GM21717 (cell line): ENCODE measurements at regions not wholly inside any gene's neighbourhood (a gene's known extent, or its start where the extent isn't known, plus 50 kb on each side); places are given as distances from the start of the nearest gene placed in this dataset.
A peak's percentile ranks its signal among the peaks of the same experiment; 100 is the strongest.

Experiments
- ATAC-seq: cut with Tn5 transposase; IDR thresholded peaks from one replicate; pipeline ENCODE4 v1.9.1; 2021; ENCODE audit warnings: mild to moderate bottlenecking, moderate library complexity; ENCODE audit not compliant: unreplicated experiment

- no peak for ATAC-seq
These were observed 289.4 kb upstream of the CXCR4 start for GRCh38 chr2:136407117-136407951.

GRCh38 chr2:136404925-136405324 lies 287.0 kb upstream of the CXCR4 start:
- no peak for ATAC-seq

GRCh38 chr2:136404176-136404575 lies 286.2 kb upstream of the CXCR4 start:
- no peak for ATAC-seq

DNA sequence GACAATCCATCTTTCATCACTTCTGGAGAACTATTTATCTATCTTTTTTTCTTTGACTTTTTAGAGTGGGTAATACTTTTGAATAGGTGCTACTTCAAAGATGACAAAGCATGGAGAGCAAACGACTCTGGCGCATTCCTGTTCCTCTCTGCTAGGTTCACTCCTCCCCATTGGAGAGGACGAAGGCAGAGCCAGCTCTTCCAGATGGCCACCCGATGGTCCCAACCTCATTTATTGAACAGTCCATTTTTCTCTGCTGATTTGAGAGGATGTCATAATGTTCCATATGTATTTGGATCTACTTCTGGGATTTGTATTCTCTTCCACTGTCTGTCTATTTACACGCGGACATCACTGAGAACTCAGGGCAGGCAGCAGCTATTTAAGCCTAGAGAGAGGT lies 284.3 kb upstream of the CXCR4 start:
- no peak for ATAC-seq

GRCh38 chr2:136399667-136400289 lies 281.8 kb upstream of the CXCR4 start:
- no peak for ATAC-seq

- ATAC-seq, result no peak
These were observed 277.6 kb upstream of the CXCR4 start for GRCh38 chr2:136395582-136395981.

- peak; percentile 74 for ATAC-seq
These were observed 276.4 kb upstream of the CXCR4 start for GRCh38 chr2:136394136-136395060.

GRCh38 chr2:136393514-136393913 lies 275.6 kb upstream of the CXCR4 start:
- no peak for ATAC-seq

DNA sequence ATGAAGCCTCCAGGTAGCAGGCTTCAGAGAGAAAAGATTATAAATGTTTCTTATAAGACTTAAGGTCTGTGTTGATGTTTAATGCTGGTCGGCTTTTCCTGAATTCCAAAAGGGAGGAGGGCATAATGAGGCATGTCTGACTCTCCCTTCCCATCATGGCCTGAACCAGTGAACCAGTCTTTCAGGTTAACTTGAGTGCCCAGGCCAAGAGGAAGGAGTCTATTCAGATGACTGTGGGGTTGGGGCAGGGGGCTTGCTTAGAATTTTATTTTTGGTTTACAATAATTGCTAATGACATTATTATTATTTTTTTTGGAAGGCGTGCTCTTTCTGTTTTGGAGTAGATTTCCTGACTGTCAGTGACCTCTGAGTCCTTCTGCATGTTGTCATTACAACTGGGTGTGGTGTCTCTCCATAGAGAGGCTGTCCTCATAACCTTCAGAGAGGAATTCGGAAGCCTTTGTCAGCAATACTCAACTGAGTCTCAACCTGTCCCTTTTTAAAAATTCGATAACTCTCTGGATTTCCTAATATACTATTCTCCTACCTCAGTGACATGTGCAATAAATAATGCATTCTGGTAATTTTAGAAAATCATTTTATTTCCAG lies 275.1 kb upstream of the CXCR4 start:
- ATAC-seq, result no peak

DNA sequence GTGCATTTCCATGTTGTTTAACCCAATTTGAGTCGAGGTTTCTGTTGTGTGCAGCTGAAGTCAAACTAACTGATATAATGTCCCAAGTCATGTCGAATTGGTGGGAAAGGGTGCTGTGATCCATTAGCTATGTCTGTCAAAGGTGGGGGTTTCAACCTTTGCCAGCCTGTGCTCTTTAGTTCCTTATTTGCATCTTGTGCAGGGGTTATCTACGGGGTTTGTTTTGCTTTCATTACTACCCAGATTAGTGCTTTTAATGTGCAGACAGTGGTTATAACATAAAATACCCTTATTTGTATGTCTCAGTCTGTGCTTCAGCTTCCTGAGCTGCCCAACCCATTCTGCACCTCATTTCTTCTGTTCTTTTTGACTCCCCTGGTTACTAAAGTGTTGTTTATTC lies 271.9 kb upstream of the CXCR4 start:
- ATAC-seq, result peak; percentile 79

GRCh38 chr2:136386046-136386445 lies 268.1 kb upstream of the CXCR4 start:
- no peak for ATAC-seq

DNA sequence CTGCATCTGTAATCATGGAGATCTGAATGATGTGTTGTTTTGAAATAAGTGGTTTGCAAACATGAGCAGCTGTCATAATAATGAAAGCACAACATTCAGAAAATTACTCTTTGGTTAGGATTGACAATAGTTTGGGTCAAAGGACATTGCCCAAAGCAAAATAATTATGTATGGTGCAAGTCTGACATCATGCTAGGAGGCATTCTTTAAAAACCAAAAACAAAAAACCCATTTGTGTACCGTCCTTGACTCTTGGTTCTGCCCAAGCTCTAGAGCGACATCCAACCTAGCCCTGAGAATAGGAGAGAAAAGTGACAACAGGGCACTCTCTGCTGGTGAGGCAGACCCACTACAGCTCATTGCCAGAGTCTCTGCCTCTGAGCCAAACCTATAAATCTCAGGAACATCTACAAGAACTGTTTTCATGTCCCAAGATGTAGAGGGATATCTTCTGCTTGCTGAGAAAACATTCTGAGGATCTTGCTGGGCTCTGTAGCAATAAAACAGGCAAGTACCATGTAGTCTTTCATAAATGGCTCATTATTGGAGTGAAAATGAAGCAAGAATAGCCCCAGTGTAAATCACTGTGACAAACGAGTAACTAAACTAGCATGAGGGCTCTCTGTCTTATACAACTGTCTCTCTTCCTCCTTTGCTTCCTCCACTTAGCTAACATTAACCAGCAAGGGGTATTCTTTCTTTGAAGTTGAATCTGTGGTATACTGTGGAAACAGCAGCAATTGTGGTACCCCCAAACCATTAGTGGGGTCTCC lies 266.8 kb upstream of the CXCR4 start:
- peak; percentile 44 for ATAC-seq

GRCh38 chr2:136383167-136383566 lies 265.2 kb upstream of the CXCR4 start:
- no peak for ATAC-seq

- ATAC-seq, result peak; percentile 88
These were observed 264.0 kb upstream of the CXCR4 start for GRCh38 chr2:136381722-136382633.

DNA sequence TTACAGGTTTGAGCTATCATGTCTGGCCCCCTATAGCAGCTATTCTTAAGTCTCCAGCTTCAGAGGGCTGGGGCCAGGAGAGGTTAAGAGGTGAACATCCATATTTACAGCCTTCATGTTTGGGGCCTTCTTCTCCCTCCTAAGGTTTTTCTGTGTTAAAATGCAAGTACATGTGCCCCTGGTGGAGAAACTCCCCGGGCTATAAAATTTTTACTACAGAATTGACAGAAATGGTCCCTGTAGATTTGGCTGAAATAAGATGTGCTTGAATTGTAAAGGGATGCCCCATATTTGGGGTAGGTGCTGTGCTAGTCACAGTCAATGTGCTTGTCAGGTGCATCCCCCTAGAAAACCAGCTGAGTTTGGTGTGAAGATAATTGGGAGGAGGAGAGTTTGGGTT lies 263.3 kb upstream of the CXCR4 start:
- no peak for ATAC-seq

- ATAC-seq, result peak; percentile 18
These were observed 261.0 kb upstream of the CXCR4 start for GRCh38 chr2:136378712-136379595.

GRCh38 chr2:136377423-136378382 lies 259.8 kb upstream of the CXCR4 start:
- no peak for ATAC-seq
